HG03442 (cell line): ENCODE measurements at regions not wholly inside any gene's neighbourhood (a gene's known extent, or its start where the extent isn't known, plus 50 kb on each side); places are given as distances from the start of the nearest gene placed in this dataset.

Experiments
- ATAC-seq: cut with Tn5 transposase; IDR thresholded peaks from one replicate; pipeline ENCODE4 v1.9.1; 2021; ENCODE audit warnings: mild to moderate bottlenecking, moderate library complexity; ENCODE audit not compliant: unreplicated experiment

DNA sequence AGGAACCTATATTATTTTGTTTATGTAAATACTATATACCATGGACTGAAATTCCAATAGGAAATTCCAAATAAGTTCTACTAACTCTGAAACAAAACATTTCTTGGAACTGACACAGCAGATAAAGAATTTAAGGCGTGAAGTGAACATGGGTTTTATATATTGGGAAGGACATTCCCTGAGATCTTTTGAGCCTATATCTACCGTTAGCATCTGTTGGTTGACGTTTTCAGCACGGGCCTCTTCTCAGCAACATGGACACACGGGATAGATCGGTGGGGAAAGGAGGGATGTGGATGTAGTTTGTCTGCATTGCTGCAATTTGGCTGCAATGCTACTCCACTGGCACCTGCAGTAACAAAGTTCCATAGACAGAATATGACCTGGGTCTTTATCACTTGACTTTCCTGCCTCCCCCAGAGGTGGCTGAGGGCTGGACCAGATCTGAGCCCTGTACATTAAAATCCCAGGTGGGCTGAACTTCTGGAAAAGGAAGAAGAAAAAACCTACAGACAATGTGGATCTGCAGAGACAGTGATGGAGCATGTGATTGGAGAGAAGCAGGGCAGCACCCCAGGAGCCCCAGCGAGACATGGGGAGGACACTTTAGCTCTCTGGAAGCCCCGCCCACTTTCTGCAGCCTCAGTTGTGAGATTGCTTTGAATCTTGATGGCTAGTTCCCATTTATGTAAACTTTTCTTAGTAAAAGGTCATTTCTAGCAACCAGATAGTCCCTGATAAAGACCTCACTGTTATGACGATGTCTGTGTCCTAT is 91.2 kb upstream of the CPEB4 start:
- ATAC-seq, result no peak

GRCh38 chr5:173798127-173798810 is 89.9 kb upstream of the CPEB4 start:
- ATAC-seq, result no peak

- no peak for ATAC-seq
Observed at GRCh38 chr5:173800340-173800739, 87.8 kb upstream of the CPEB4 start.

DNA sequence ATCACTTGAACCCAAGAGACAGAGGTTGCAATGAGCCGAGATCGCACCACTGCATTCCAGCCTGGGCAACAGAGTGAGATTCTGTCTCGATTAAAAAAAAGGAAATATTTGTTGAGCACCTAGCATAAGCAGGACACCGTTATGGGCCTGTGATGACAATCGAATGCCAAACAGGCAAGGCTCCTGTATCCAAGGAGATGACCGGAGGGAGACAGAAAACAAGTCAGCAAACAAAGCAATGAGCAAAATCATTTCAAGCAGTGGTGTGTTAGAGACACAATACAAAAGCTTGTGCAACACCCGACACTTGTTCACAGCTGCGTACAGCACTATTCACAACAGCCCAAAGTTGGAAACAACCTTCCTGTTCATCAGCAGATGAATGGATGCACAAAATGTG is 87.1 kb upstream of the CPEB4 start:
- no peak for ATAC-seq

DNA sequence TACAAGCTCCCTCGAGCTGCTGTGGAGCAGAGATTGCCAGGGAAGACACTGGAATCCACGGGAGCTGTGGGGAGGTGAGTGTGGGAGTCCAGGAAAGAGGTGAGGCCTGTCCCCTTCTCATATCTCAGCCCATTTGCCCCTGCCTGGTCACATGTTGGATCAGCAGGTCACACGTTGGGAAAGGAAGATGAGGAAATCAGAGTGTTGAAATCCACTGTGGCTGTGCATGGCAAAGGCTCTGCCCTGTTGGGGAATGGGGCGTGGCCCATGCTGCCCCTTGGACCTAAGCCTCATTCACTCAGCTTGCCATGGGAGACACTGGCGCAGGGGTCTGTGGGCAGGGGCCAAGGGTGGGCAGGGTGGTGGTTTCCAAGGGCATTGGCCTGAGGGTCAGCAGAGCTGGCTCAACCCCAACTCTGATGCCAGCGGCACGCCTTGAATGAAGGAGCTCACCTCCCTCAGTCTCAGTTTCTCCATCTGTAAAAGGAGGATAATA is 85.4 kb upstream of the CPEB4 start:
- no peak for ATAC-seq

- no peak for ATAC-seq
Observed at GRCh38 chr5:173804579-173804978, 83.6 kb upstream of the CPEB4 start.

- no peak for ATAC-seq
Observed at GRCh38 chr5:173806270-173807035, 81.7 kb upstream of the CPEB4 start.

GRCh38 chr5:173807181-173807655 is 80.9 kb upstream of the CPEB4 start:
- ATAC-seq, result no peak

GRCh38 chr5:173808079-173808808 is 79.9 kb upstream of the CPEB4 start:
- no peak for ATAC-seq

GRCh38 chr5:173809014-173809413 is 79.1 kb upstream of the CPEB4 start:
- ATAC-seq, result no peak

DNA sequence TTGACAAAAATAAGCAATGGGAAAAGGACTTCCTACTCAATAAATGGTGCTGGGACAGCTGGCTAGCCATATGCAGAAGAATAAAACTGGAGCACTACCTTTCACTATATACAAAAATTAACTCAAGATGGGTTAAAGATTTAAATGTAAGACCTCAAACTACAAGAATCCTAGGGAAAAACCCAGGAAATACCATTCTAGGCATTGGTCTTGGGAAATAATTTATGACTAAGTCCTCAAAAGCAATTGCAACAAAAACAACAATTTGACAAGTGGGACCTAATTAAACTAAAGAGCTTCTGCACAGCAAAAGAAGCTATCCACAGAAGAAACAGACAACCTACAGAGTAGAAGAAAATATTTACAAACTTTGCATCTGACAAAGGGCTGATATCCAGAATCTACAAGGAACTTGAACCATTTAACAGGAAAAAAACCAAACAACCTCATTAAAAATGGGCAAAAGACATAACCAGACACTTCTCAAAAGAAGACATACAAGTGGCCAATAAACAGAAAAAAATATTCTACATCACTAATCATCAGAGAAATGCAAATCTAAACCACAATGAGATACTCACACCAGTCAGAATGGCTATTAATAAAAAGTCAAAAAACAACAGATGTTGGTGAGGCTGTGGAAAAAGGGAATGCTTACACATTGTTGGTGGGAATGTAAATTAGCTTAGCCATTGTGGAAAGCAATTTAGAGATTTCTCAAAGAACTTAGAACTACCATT is 75.2 kb upstream of the CPEB4 start:
- ATAC-seq, result no peak

DNA sequence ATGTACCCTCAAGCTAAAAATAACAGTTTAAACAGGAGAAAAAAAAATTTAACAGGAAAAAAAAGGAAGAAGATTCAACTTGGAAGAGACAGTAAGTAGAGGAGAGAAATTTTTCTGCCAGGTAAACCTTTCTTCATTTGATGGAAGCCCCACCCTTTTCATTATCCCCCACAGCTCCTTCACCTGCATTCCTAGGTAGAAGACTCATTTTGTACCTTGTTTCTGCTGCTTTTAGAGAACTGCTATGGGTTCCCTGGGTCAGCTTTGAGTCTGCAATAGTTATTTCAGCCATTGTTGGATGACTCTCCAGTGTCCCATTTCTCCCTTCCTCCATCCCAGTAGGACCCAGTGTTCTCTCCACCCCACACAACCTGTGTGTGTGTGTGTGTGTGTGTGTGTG is 74.1 kb upstream of the CPEB4 start:
- no peak for ATAC-seq

DNA sequence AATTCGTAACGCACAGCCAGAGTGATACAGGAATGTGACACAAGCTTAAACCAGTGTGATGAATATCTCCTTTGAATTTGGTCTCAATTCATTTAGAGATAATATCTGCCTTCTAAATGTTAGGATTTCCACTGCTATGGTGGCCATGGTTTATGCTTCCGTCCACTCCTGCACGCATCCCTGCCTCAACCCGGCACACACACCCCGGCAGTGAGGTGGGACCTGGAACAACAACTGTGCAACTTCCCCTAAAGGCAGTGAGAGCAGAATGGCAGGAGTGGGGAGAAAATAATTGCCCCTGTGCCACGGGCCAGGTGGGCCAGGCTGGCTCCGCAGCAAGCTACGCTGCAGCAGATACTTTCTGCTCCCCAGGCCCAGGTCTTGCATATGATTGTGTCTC is 72.6 kb upstream of the CPEB4 start:
- ATAC-seq, result no peak

- no peak for ATAC-seq
Observed at GRCh38 chr5:173816728-173817127, 71.4 kb upstream of the CPEB4 start.

- ATAC-seq, result no peak
Observed at GRCh38 chr5:173817561-173817960, 70.6 kb upstream of the CPEB4 start.

- ATAC-seq, result no peak
Observed at GRCh38 chr5:173819521-173819920, 68.6 kb upstream of the CPEB4 start.

DNA sequence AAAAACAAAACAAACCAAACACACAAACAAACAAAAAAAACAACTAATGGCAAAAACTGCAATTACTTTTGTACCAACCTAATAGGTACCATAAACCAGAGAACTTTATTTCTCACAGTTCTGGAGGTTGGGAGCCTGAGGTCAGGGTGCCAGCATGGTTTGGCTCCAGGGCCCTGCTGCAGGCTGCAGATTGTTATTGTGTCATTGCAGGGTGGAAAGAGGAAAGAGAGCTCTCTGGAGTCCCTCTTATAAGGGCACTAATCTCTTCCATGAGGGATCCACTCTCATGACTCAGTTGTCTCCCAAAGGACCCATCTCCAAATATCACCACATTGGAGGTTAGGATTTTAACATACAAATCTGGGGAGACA is 64.9 kb upstream of the CPEB4 start:
- no peak for ATAC-seq

DNA sequence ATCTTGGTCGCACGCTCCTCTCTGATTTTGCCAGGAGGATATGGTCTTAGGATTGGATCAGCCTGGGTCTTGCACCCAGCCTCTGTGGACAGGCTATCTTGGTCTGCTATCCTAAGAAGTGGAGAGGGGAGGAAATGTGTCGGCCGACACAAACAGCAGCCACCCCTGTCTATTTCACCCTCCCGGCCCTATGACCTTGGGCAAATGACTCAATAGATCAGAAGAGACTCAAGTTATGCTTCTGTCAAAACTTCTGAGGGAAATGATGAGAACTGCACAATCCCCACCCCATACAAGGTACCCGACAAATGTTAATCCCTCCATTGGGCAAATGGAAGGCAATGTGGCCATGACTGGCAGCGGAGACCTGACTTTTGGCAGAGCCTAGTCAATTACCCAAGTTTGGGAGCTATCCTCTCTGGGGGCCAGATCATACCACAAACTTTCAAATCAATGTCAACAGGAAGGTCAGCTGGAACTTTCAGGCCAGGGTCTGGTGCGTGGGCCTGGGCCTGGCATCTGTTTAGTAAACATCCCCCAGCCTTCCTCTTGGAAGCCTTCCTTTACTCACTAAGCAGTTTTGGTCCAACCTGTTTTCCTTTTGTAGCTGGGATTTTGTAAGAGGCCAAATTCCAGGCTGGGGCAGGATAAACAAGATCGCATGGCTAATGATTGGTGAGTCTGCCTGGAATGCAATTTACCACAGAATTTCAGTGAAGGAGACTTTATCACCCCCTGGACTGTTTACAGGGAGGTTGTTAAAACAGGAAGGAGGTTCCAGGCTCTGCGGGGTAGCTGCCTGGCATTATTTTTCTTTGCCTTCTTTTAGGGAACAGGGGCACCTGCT is 64.2 kb upstream of the CPEB4 start:
- ATAC-seq, result no peak

- no peak for ATAC-seq
Observed at GRCh38 chr5:173825215-173825865, 62.8 kb upstream of the CPEB4 start.
